HG03565 (cell line): ENCODE measurements at regions not wholly inside any gene's neighbourhood (a gene's known extent, or its start where the extent isn't known, plus 50 kb on each side); places are given as distances from the start of the nearest gene placed in this dataset.

Source experiments
- ATAC-seq: cut with Tn5 transposase; IDR thresholded peaks from one replicate; pipeline ENCODE4 v1.9.1; 2021; ENCODE audit warnings: mild to moderate bottlenecking, moderate library complexity; ENCODE audit not compliant: unreplicated experiment

- ATAC-seq: no peak
Observed at GRCh38 chr17:77390870-77391269, 250.1 kb downstream of the SEC14L1 start.

- no peak for ATAC-seq
Observed at GRCh38 chr17:77391668-77392375, 251.1 kb downstream of the SEC14L1 start.

GRCh38 chr17:77392376-77393273 is 251.9 kb downstream of the SEC14L1 start:
- ATAC-seq: no peak

- ATAC-seq: no peak
Observed at GRCh38 chr17:77393274-77393600, 252.5 kb downstream of the SEC14L1 start.

- ATAC-seq: no peak
Observed at GRCh38 chr17:77393867-77394539, 253.2 kb downstream of the SEC14L1 start.

- ATAC-seq: no peak
Observed at GRCh38 chr17:77394540-77395295, 253.9 kb downstream of the SEC14L1 start.

GRCh38 chr17:77395501-77396048 is 254.8 kb downstream of the SEC14L1 start:
- ATAC-seq: no peak

- no peak for ATAC-seq
Observed at GRCh38 chr17:77396610-77397009, 255.8 kb downstream of the SEC14L1 start.

- no peak for ATAC-seq
Observed at GRCh38 chr17:77398274-77398673, 257.5 kb downstream of the SEC14L1 start.

- ATAC-seq: no peak
Observed at GRCh38 chr17:77399319-77399957, 258.7 kb downstream of the SEC14L1 start.

GRCh38 chr17:77400445-77400870 is 259.7 kb downstream of the SEC14L1 start:
- ATAC-seq: no peak

- no peak for ATAC-seq
Observed at GRCh38 chr17:77402159-77402731, 261.5 kb downstream of the SEC14L1 start.

- no peak for ATAC-seq
Observed at GRCh38 chr17:77403854-77404253, 263.1 kb downstream of the SEC14L1 start.

GRCh38 chr17:77404812-77405581 is 264.2 kb downstream of the SEC14L1 start:
- ATAC-seq: peak; percentile 64

- ATAC-seq: no peak
Observed at GRCh38 chr17:77405867-77406732, 265.3 kb downstream of the SEC14L1 start.

GRCh38 chr17:77407321-77408277 is 266.8 kb downstream of the SEC14L1 start:
- ATAC-seq: no peak

- no peak for ATAC-seq
Observed at GRCh38 chr17:77408284-77408683, 267.5 kb downstream of the SEC14L1 start.
